ENCODE measurements at regions not wholly inside any gene's neighbourhood (a gene's known extent, or its start where the extent isn't known, plus 50 kb on each side); places are given as distances from the start of the nearest gene placed in this dataset.

DNA sequence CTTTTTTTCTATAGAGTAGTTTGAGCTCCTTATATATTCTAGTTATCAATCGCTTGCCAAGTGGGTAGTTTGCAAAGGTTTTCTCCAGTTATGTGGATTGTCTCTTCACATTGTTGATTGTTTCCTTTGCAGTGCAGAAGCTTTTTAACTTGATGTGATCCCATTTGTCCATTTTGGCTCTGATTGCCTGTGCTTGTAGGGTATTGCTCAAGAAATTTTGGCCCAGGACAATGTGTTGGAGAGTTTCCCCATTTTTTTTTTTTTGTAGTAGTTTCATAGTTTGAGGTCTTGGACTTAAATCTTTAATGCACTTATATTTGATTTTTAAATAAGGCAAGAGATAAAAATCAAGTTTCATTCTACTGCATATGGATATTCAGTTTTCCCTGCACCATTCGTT, 774.8 kb upstream of the ADAMTS5 start:
- TF ChIP-seq, protein P1, sequence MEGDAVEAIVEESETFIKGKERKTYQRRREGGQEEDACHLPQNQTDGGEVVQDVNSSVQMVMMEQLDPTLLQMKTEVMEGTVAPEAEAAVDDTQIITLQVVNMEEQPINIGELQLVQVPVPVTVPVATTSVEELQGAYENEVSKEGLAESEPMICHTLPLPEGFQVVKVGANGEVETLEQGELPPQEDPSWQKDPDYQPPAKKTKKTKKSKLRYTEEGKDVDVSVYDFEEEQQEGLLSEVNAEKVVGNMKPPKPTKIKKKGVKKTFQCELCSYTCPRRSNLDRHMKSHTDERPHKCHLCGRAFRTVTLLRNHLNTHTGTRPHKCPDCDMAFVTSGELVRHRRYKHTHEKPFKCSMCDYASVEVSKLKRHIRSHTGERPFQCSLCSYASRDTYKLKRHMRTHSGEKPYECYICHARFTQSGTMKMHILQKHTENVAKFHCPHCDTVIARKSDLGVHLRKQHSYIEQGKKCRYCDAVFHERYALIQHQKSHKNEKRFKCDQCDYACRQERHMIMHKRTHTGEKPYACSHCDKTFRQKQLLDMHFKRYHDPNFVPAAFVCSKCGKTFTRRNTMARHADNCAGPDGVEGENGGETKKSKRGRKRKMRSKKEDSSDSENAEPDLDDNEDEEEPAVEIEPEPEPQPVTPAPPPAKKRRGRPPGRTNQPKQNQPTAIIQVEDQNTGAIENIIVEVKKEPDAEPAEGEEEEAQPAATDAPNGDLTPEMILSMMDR (IDR thresholded peaks at IDR 0.05), result no peak
- TF ChIP-seq POLR2AphosphoS5 (IDR thresholded peaks at IDR 0.05) (no peak), EP300 (IDR thresholded peaks at IDR 0.05) (no peak)
